HK-2 (cell line): ENCODE measurements at regions not wholly inside any gene's neighbourhood (a gene's known extent, or its start where the extent isn't known, plus 50 kb on each side); places are given as distances from the start of the nearest gene placed in this dataset.

ENCODE experiments used
- DNase-seq: peaks from one replicate; pipeline ENCODE4 v3.0.0-alpha.2; 2018; ENCODE audit not compliant: unreplicated experiment

DNA sequence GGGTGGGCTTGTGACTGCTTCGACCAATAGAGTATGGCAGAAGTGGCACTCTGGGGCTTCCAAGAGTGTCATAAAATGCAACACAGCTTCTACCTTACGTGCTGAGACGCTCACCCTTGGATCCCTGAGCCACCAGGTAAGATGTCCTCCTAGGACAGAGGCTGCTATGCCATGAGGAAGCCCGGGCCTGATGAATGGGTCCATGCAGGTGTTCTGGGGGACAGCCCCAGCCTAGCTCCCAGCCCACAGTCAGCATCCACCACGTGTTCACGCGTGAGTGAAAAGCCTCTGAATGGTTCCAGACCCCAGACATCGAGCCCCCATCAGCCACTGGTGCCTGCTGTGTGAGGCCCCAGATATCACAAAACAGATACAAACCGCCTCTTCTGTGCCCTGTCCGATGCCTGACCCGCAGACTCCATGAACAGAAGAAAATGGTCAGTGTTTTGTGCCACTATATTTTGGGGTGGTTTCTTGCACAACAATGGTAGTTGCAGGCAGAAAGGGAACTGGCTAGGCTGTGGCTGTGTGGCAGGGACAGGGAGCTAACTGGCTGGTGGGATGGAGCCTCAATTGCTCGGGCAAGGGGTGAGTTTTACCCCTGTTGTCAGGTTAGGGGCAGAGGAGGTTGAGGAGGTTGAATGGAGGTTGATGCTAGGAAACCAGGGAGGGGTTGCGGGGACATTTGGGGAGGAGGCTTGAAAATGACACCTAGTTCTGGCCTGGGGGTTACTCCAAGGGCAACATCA lies 92.2 kb downstream of the LINGO1 start:
- DNase-seq = no peak

DNA sequence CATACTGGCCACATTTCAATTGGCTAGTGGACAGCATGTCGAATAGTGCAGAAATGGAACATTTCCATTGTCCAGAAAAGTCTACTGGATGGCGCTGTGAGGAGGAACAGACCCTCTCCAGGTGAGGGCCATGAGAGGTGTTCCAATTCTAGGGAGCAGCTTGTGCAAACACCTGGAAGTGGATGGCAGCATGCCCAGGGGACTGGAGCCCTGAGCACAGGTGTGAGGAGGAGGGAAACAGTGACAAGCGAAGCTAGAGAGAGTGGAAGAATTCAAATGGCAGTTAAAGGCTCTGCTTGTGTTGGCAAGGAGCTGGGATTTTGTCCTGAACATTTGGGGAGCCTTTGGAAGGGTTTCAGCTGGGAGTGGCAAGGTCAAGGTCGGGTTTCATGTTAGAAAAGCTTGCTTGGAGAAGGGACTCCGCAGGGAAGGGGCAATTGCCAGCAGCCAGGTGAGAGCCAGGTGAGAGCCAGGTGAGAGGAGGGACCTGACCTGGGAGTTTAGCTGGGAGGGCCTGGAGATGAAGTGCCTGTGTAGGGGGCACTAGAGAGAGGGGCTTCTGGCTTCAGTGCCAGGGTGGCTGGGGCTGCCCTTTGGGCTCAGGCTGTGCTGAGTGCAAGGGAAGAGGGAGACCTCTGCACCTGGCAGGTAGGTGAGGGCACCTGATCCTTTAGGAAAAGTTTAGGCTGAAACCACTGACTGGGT lies 93.8 kb downstream of the LINGO1 start:
- DNase-seq = no peak

DNA sequence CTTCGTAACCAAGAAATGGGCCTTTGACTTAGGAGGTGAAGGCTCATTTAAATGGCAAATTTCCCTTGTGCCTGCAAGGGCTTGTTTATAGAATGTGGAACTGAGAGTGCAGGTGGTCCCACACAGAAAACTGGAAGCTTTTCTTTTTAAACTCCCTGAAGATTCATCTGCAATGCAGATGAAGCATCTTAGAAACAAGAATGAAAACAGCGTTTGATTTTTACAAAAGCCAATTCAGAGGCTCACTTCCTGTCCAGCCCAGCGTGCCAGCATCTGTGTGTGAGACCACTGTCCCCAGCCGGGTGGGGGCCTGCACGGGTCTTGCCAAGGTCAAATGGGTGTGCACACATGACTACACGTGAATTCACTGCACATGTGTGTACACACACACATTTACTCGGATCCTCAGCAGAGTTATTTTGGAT lies 94.7 kb downstream of the LINGO1 start:
- no peak for DNase-seq

DNA sequence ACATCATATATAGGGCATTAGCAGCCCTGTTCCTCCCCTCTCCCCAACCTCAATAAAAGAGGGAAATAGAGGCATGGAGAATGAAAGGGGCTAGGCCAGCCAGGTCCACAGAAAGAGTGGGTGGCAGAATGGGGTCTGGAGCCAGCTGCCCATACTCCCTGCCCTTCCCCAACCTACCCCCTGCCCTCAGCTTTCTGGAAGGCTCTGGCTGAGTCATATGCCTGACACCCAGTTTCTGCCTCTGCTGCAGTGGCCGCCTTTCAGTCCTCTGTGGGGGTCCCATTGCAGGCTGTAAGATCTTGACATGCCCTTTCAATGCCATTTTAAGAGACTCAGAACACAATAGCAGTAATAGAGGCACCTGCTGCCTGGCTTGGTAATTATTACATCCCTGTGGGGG lies 95.7 kb downstream of the LINGO1 start:
- DNase-seq = no peak

DNA sequence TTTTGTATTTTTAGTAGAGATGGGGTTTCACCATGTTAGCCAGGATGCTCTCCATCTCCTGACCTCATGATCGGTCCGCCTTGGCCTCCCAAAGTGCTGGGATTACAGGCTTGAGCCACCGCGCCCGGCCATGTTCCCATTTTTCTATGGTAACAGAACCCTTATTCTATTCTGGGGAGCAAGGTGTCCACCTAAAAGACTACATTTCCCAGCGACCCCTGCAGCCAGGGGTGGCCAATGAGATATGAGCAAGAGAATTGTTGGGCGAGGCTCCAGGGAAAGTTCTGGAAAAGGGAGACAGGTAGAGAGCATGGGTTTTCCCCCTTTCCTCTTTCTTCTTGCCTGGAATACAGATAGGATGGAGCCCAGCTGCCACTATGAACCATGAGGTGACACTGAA lies 96.9 kb downstream of the LINGO1 start:
- no peak for DNase-seq
